ENCODE measurements at regions not wholly inside any gene's neighbourhood (a gene's known extent, or its start where the extent isn't known, plus 50 kb on each side); places are given as distances from the start of the nearest gene placed in this dataset.
A peak's percentile ranks its signal among the peaks of the same experiment; 100 is the strongest.

DNA sequence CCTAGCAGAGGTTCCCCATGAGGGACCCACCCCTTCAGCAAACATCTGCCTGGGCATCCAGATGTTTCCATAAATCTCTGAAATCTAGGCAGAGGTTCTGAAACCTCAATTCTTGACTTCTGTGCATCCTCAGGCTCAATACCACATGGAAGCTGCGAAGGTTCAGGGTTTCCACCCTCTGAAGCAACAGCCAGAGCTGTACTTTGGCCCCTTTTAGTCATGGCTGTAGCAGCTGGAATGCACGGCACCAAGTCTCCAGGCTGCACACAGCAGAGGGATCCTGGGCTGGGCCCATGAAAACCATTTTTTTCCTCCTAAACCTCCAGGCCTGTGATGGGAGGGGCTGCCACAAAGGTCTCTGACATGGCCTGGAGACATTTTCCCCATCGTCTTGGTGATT is 93.0 kb upstream of the FIGN start:
- no peaks in the 10 kb centered on the region for H3K4me1 ChIP-seq (ENCODE audit: control insufficient read depth, low read depth, low read length)
- H3K18ac ChIP-seq (ENCODE audit: low read length), result no peak overlapping the region
- no peak overlapping the region for H3K4me2 ChIP-seq (ENCODE audit: low read length)
- no peak overlapping the region for H3K23ac ChIP-seq (ENCODE audit: low read length)
- no CpG with 5 or more reads among the region's 3 CpGs for WGBS (ENCODE audit: extremely low coverage, insufficient coverage, low lambda C conversion rate)
- no peak overlapping the region for H4K5ac ChIP-seq (ENCODE audit: low read length)
- no peak overlapping the region for H3K56ac ChIP-seq (ENCODE audit: low read length)
- no peak overlapping the region for H2AK5ac ChIP-seq (ENCODE audit: low read length)
- no peaks in the 10 kb centered on the region for H3K27me3 ChIP-seq (ENCODE audit: insufficient read depth, low read length, poor library complexity)
- no peak overlapping the region for H4K8ac ChIP-seq (ENCODE audit: low read depth, low read length)
- no peak overlapping the region for H2BK5ac ChIP-seq (ENCODE audit: low read length)
- H3K4ac ChIP-seq (ENCODE audit: low read depth, low read length), result no peak overlapping the region
- H3K27ac ChIP-seq (ENCODE audit: low read depth, low read length), result no peak overlapping the region
- H3K79me2 ChIP-seq (ENCODE audit: control insufficient read depth, insufficient read depth, low read length), result no peaks in the 10 kb centered on the region
- DNase-seq, result no peak
- no peaks in the 10 kb centered on the region for H3K79me1 ChIP-seq (ENCODE audit: low read length)
- no peak overlapping the region for H3K4me3 ChIP-seq (ENCODE audit: low read length)
- no peak overlapping the region for H3K9ac ChIP-seq (ENCODE audit: low read length)
- no peaks in the 10 kb centered on the region for H3K36me3 ChIP-seq (ENCODE audit: control insufficient read depth, insufficient read depth, low read length)
- no peak overlapping the region for H2BK120ac ChIP-seq (ENCODE audit: low read depth, low read length)
- H2BK15ac ChIP-seq (replicated peaks; ENCODE audit: low read depth), result no peak overlapping the region

DNA sequence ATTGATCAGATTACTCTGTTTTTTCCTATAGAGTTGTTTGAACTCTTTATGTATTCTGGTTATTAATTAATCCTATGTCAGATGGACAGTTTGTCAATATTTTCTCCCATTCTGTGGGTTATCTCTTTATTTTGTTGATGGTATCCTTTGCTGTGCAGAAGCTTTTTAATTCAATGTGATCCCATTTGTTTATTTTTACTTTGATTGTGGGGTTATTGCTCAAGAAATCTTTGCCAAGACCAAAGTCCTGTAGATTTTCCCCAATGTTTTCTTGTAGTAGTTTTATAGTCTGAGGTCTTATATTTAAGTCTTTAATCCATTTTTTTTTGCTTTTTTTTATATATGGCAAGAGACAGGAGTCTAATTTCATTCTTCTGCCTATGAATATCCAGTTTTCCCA is 86.2 kb upstream of the FIGN start:
- Histone ChIP-seq H4K8ac (ENCODE audit: low read depth, low read length) (no peak overlapping the region), H3K18ac (ENCODE audit: low read length) (no peak overlapping the region), H4K5ac (ENCODE audit: low read length) (no peak overlapping the region), H3K4me3 (ENCODE audit: low read length) (no peak overlapping the region), H2BK5ac (ENCODE audit: low read length) (no peak overlapping the region), H3K4me1 (ENCODE audit: control insufficient read depth, low read depth, low read length) (no peaks in the 10 kb centered on the region), H3K4ac (ENCODE audit: low read depth, low read length) (no peak overlapping the region), H3K79me1 (ENCODE audit: low read length) (no peaks in the 10 kb centered on the region), H3K27ac (ENCODE audit: low read depth, low read length) (no peak overlapping the region), H3K27me3 (ENCODE audit: insufficient read depth, low read length, poor library complexity) (no peaks in the 10 kb centered on the region), H3K36me3 (ENCODE audit: control insufficient read depth, insufficient read depth, low read length) (no peaks in the 10 kb centered on the region), H3K56ac (ENCODE audit: low read length) (no peak overlapping the region), H3K4me2 (ENCODE audit: low read length) (no peak overlapping the region), H2AK5ac (ENCODE audit: low read length) (no peak overlapping the region), H3K79me2 (ENCODE audit: control insufficient read depth, insufficient read depth, low read length) (no peaks in the 10 kb centered on the region), H3K9ac (ENCODE audit: low read length) (no peak overlapping the region), H3K23ac (ENCODE audit: low read length) (no peak overlapping the region), H2BK15ac (replicated peaks; ENCODE audit: low read depth) (no peak overlapping the region), H2BK120ac (ENCODE audit: low read depth, low read length) (no peak overlapping the region)
- DNase-seq, result no peak

DNA sequence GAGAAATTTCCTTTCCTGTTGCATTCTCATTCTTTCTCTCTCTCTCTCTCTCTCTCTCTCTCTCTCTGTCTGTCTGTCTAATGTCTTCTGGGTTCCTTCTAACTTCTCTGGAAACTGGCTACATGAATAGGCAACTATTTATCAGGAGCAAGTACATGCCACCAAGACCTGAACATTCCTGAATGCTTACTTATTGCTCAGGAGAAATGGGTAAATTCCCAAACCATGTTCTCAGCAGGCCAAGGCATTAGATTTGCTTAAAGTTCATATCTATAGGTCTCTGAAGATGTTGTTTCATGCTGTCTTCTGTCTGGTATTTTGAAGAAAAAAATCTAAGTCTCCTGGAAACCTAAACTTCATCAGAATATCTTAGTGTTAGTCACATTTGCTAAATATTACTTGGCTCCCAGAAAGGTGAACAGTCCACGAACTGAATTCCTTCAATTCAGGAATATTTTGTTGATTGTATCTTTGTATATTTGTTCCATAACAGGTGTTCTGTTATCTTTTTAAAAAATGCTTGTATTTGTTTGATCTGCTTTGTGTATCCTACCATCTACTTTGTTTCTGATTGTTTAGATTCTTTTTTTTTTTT is 77.2 kb upstream of the FIGN start:
- Histone ChIP-seq H4K5ac (ENCODE audit: low read length) (no peak overlapping the region), H2AK5ac (ENCODE audit: low read length) (no peak overlapping the region), H3K79me2 (ENCODE audit: control insufficient read depth, insufficient read depth, low read length) (no peaks in the 10 kb centered on the region), H3K27me3 (ENCODE audit: insufficient read depth, low read length, poor library complexity) (no peaks in the 10 kb centered on the region), H4K8ac (ENCODE audit: low read depth, low read length) (no peak overlapping the region), H3K4ac (ENCODE audit: low read depth, low read length) (no peak overlapping the region), H3K56ac (ENCODE audit: low read length) (no peak overlapping the region), H2BK5ac (ENCODE audit: low read length) (no peak overlapping the region), H3K9ac (ENCODE audit: low read length) (no peak overlapping the region), H2BK15ac (replicated peaks; ENCODE audit: low read depth) (no peak overlapping the region), H3K4me2 (ENCODE audit: low read length) (no peak overlapping the region), H3K4me3 (ENCODE audit: low read length) (no peak overlapping the region), H3K23ac (ENCODE audit: low read length) (no peak overlapping the region), H3K18ac (ENCODE audit: low read length) (no peak overlapping the region), H3K27ac (ENCODE audit: low read depth, low read length) (no peak overlapping the region), H2BK120ac (ENCODE audit: low read depth, low read length) (no peak overlapping the region), H3K36me3 (ENCODE audit: control insufficient read depth, insufficient read depth, low read length) (no peaks in the 10 kb centered on the region), H3K4me1 (ENCODE audit: control insufficient read depth, low read depth, low read length) (no peaks in the 10 kb centered on the region), H3K79me1 (ENCODE audit: low read length) (no peaks in the 10 kb centered on the region)
- DNase-seq, result peak; percentile 34
- no CpG with 5 or more reads among the region's 1 CpG for WGBS (ENCODE audit: extremely low coverage, insufficient coverage, low lambda C conversion rate)

DNA sequence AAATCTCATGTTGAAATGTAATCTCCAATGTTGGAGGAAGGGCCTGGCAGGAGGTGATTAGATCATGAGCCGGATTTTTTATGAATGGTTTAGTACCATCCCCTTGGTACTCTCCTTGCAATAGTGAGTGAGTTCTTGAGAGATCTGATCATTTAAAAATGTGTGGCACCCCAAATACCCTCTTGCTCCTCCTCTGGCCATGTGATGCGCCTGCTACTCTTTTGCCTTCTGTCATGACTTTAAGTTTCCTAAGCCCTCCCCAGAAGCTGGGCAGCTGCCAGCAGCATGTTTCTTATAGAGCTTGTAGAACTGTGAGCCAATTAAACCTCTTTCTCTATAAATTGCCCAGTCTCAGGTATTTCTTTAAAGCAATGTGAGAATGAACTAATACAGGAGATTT is 72.6 kb upstream of the FIGN start:
- no peak overlapping the region for H3K23ac ChIP-seq (ENCODE audit: low read length)
- no peaks in the 10 kb centered on the region for H3K27me3 ChIP-seq (ENCODE audit: insufficient read depth, low read length, poor library complexity)
- no peak overlapping the region for H2BK5ac ChIP-seq (ENCODE audit: low read length)
- H4K8ac ChIP-seq (ENCODE audit: low read depth, low read length), result no peak overlapping the region
- no peak overlapping the region for H3K4ac ChIP-seq (ENCODE audit: low read depth, low read length)
- no peak overlapping the region for H2BK120ac ChIP-seq (ENCODE audit: low read depth, low read length)
- no peak overlapping the region for H4K5ac ChIP-seq (ENCODE audit: low read length)
- H3K4me2 ChIP-seq (ENCODE audit: low read length), result no peak overlapping the region
- no peak for DNase-seq
- no peak overlapping the region for H3K9ac ChIP-seq (ENCODE audit: low read length)
- no peak overlapping the region for H3K18ac ChIP-seq (ENCODE audit: low read length)
- no peaks in the 10 kb centered on the region for H3K4me1 ChIP-seq (ENCODE audit: control insufficient read depth, low read depth, low read length)
- no peak overlapping the region for H2BK15ac ChIP-seq (replicated peaks; ENCODE audit: low read depth)
- no CpG with 5 or more reads among the region's 2 CpGs for WGBS (ENCODE audit: extremely low coverage, insufficient coverage, low lambda C conversion rate)
- no peaks in the 10 kb centered on the region for H3K79me2 ChIP-seq (ENCODE audit: control insufficient read depth, insufficient read depth, low read length)
- H3K56ac ChIP-seq (ENCODE audit: low read length), result no peak overlapping the region
- H2AK5ac ChIP-seq (ENCODE audit: low read length), result no peak overlapping the region
- no peaks in the 10 kb centered on the region for H3K79me1 ChIP-seq (ENCODE audit: low read length)
- no peak overlapping the region for H3K4me3 ChIP-seq (ENCODE audit: low read length)
- H3K36me3 ChIP-seq (ENCODE audit: control insufficient read depth, insufficient read depth, low read length), result no peaks in the 10 kb centered on the region
- H3K27ac ChIP-seq (ENCODE audit: low read depth, low read length), result no peak overlapping the region

DNA sequence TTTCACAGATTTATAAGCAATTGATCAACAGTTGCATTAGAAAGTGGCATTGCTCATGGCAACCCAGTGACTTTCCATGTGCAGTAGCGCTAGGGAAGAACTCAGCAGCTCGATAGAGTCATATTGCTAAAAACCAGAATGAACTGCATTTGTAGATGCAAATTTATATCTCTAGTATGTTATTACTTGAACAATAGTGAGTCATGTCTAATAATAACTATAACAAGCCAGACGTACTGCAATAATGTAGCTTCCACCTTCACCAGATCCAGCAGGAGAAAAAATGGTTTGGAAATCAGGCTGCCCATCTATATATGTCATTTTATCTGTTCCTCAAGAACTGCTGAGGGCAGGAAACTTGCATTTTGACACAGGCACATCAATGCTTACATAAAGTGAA is 66.5 kb upstream of the FIGN start:
- no peaks in the 10 kb centered on the region for H3K27me3 ChIP-seq (ENCODE audit: insufficient read depth, low read length, poor library complexity)
- no peak overlapping the region for H4K8ac ChIP-seq (ENCODE audit: low read depth, low read length)
- no peak overlapping the region for H3K23ac ChIP-seq (ENCODE audit: low read length)
- no peaks in the 10 kb centered on the region for H3K79me2 ChIP-seq (ENCODE audit: control insufficient read depth, insufficient read depth, low read length)
- H4K5ac ChIP-seq (ENCODE audit: low read length), result no peak overlapping the region
- H3K4me1 ChIP-seq (ENCODE audit: control insufficient read depth, low read depth, low read length), result no peaks in the 10 kb centered on the region
- DNase-seq, result no peak
- H3K27ac ChIP-seq (ENCODE audit: low read depth, low read length), result no peak overlapping the region
- H3K18ac ChIP-seq (ENCODE audit: low read length), result no peak overlapping the region
- no CpG with 5 or more reads among the region's 3 CpGs for WGBS (ENCODE audit: extremely low coverage, insufficient coverage, low lambda C conversion rate)
- no peak overlapping the region for H3K4ac ChIP-seq (ENCODE audit: low read depth, low read length)
- no peak overlapping the region for H2BK120ac ChIP-seq (ENCODE audit: low read depth, low read length)
- no peak overlapping the region for H2AK5ac ChIP-seq (ENCODE audit: low read length)
- H3K56ac ChIP-seq (ENCODE audit: low read length), result no peak overlapping the region
- H3K4me3 ChIP-seq (ENCODE audit: low read length), result no peak overlapping the region
- no peak overlapping the region for H3K4me2 ChIP-seq (ENCODE audit: low read length)
- H3K36me3 ChIP-seq (ENCODE audit: control insufficient read depth, insufficient read depth, low read length), result no peaks in the 10 kb centered on the region
- H2BK15ac ChIP-seq (replicated peaks; ENCODE audit: low read depth), result no peak overlapping the region
- no peak overlapping the region for H2BK5ac ChIP-seq (ENCODE audit: low read length)
- H3K9ac ChIP-seq (ENCODE audit: low read length), result no peak overlapping the region
- H3K79me1 ChIP-seq (ENCODE audit: low read length), result no peaks in the 10 kb centered on the region

DNA sequence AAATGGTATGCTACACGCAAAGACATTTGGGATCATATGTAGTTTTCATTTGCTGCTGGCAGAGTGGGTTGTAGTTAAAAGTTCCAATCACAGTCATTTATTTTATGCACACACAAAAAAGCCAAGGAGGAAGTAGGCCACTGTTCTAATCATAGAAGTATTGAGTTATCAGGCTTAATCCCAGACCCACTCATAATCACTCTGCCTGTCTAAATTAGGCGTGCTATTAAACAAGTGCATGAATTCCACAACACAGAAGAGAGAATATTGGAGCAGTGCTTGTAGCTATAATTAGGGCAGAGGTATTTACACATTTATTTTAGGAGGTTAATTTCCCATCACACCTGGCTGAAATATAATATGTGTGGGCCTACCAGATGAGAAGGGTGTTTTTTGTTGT is 65.7 kb upstream of the FIGN start:
- WGBS (ENCODE audit: extremely low coverage, insufficient coverage, low lambda C conversion rate), result no CpG with 5 or more reads among the region's 2 CpGs
- Histone ChIP-seq H4K8ac (ENCODE audit: low read depth, low read length) (no peak overlapping the region), H3K18ac (ENCODE audit: low read length) (no peak overlapping the region), H3K4me1 (ENCODE audit: control insufficient read depth, low read depth, low read length) (no peaks in the 10 kb centered on the region), H3K4me3 (ENCODE audit: low read length) (no peak overlapping the region), H4K5ac (ENCODE audit: low read length) (no peak overlapping the region), H2BK5ac (ENCODE audit: low read length) (no peak overlapping the region), H3K4ac (ENCODE audit: low read depth, low read length) (no peak overlapping the region), H3K36me3 (ENCODE audit: control insufficient read depth, insufficient read depth, low read length) (no peaks in the 10 kb centered on the region), H3K79me1 (ENCODE audit: low read length) (no peaks in the 10 kb centered on the region), H3K9ac (ENCODE audit: low read length) (no peak overlapping the region), H3K27ac (ENCODE audit: low read depth, low read length) (no peak overlapping the region), H2BK15ac (replicated peaks; ENCODE audit: low read depth) (no peak overlapping the region), H3K23ac (ENCODE audit: low read length) (no peak overlapping the region), H3K56ac (ENCODE audit: low read length) (no peak overlapping the region), H2BK120ac (ENCODE audit: low read depth, low read length) (no peak overlapping the region), H3K27me3 (ENCODE audit: insufficient read depth, low read length, poor library complexity) (no peaks in the 10 kb centered on the region), H3K4me2 (ENCODE audit: low read length) (no peak overlapping the region), H3K79me2 (ENCODE audit: control insufficient read depth, insufficient read depth, low read length) (no peaks in the 10 kb centered on the region), H2AK5ac (ENCODE audit: low read length) (no peak overlapping the region)
- no peak for DNase-seq

Measured in mesendoderm (in vitro differentiated cells).